DOHH2 (cell line): ENCODE measurements at regions not wholly inside any gene's neighbourhood (a gene's known extent, or its start where the extent isn't known, plus 50 kb on each side); places are given as distances from the start of the nearest gene placed in this dataset.

Experiments
- H3F3A ChIP-seq: fragments of 200-600 bp; sonication (generic), shearing (Covaris generic); 2 replicates; pipeline ENCODE4 v1.6.0; 2016; ENCODE audit warnings: antibody characterized with exemption, mild to moderate bottlenecking; ENCODE audit not compliant: control insufficient read depth, insufficient read depth
- H3K27ac ChIP-seq: fragments of 200-600 bp; sonication (generic); 2 replicates; pipeline ENCODE4 v1.5.1; 2014; ENCODE audit warnings: low read depth, mild to moderate bottlenecking, low read length, moderate library complexity
- H3K27me3 ChIP-seq: fragments of 200-600 bp; sonication (generic); 2 replicates; pipeline ENCODE4 v1.6.1; 2014; ENCODE audit warnings: mild to moderate bottlenecking, low read length, mixed read lengths; ENCODE audit not compliant: control insufficient read depth
- H3K36me3 ChIP-seq: fragments of 200-600 bp; sonication (generic); 2 replicates; pipeline ENCODE4 v1.6.1; 2014; ENCODE audit warnings: mild to moderate bottlenecking, low read length, moderate library complexity, mixed read lengths; ENCODE audit not compliant: control insufficient read depth
- H3K4me1 ChIP-seq: fragments of 200-600 bp; sonication (generic); 2 replicates; pipeline ENCODE4 v1.6.1; 2014; ENCODE audit warnings: mild to moderate bottlenecking, low read length, mixed read lengths; ENCODE audit not compliant: control insufficient read depth
- H3K4me2 ChIP-seq: fragments of 200-600 bp; sonication (generic); 2 replicates; pipeline ENCODE4 v1.6.0; 2014; ENCODE audit warnings: mild to moderate bottlenecking, low read length, moderate library complexity
- H3K4me3 ChIP-seq: fragments of 200-600 bp; sonication (generic); 2 replicates; pipeline ENCODE4 v1.5.1; 2014; ENCODE audit warnings: mild to moderate bottlenecking, low read length, mixed read lengths
- H3K79me2 ChIP-seq: fragments of 200-600 bp; sonication (generic); 2 replicates; pipeline ENCODE4 v1.6.1; 2014; ENCODE audit warnings: mild to moderate bottlenecking, low read length, mixed read lengths; ENCODE audit not compliant: control insufficient read depth
- H3K9me2 ChIP-seq: fragments of 200-600 bp; sonication (generic); replicated peaks from 2 replicates; pipeline ENCODE4 v1.6.1; 2014; ENCODE audit warnings: mild to moderate bottlenecking, low read length, mixed read lengths; ENCODE audit not compliant: control insufficient read depth
- H3K9me3 ChIP-seq: fragments of 200-600 bp; sonication (generic); 2 replicates; pipeline ENCODE4 v1.6.1; 2014; ENCODE audit warnings: antibody characterized with exemption, low read length, mixed read lengths; ENCODE audit not compliant: control insufficient read depth, insufficient read depth
- H4K20me1 ChIP-seq: fragments of 200-600 bp; sonication (generic); 2 replicates; pipeline ENCODE4 v1.6.0; 2014; ENCODE audit warnings: low read depth, mild to moderate bottlenecking, antibody characterized with exemption, low read length, moderate library complexity; ENCODE audit not compliant: control insufficient read depth, insufficient read depth
- EZH2phosphoT487 ChIP-seq: fragments of 200-600 bp; sonication (generic); IDR thresholded peaks from 2 replicates; pipeline ENCODE4 v1.6.1; 2017; ENCODE audit warnings: borderline replicate concordance, mild to moderate bottlenecking, antibody characterized with exemption, low read length, moderate library complexity, mixed read lengths
- TF ChIP-seq, protein P1 (sequence below): fragments of 200-600 bp; sonication (generic); IDR thresholded peaks from one replicate; pipeline ENCODE4 v1.5.1; 2014; ENCODE audit warnings: antibody characterized with exemption, mild to moderate bottlenecking, low read depth, low read length; ENCODE audit not compliant: poor library complexity, severe bottlenecking

DNA sequence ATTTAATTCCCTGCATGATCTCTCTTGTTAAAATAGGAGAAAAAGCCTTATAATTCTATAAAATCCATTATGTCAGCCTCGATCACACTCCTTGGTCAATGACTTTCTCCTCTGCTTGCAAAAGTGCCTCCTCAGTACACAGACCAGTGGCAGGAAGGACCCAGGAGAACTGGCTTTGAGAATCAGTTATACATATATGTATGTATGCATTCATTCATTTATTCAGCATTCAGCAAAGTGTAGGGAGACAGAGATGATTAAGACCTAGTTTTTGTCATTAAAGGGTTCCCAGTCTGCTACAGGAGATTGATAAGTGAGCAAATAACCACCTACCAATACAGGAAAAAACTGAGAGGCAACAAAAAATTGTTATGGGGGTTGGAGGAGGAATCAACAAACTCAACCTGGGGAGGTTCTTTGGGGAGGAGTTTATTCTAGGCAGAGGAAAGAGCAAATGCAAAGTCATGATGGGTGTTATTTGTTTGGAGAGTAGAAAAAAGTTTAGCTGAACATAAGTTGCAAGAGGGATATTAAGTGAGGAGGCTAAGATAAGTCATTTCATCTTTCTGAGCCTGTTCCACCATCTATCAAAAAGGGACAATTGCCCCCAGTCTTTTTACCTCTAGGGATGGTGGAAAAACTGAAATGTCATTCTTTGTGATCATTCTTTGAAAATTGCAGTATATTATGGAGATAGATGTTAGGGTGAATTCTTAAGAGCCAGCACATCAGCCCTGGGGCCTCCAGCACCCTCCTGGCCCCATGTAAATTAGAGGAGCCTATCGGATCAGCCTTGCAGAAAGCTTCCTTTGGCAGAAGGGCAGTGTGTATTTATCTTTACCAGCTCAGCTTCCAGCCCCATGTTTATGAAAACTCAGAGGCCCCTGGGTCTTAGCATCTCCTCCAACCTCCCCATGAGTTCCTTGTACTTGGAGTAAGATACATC is 128.0 kb downstream of the OMA1 start:
- H3K4me3 ChIP-seq: no peak overlapping the region
- no peak overlapping the region for H3K27ac ChIP-seq
- H3K79me2 ChIP-seq: no peaks in the 10 kb centered on the region
- H3K27me3 ChIP-seq: no peaks in the 10 kb centered on the region
- no peak overlapping the region for H3K4me2 ChIP-seq
- no peaks in the 10 kb centered on the region for H3K9me3 ChIP-seq
- no peaks in the 10 kb centered on the region for H3F3A ChIP-seq
- TF ChIP-seq, protein P1, sequence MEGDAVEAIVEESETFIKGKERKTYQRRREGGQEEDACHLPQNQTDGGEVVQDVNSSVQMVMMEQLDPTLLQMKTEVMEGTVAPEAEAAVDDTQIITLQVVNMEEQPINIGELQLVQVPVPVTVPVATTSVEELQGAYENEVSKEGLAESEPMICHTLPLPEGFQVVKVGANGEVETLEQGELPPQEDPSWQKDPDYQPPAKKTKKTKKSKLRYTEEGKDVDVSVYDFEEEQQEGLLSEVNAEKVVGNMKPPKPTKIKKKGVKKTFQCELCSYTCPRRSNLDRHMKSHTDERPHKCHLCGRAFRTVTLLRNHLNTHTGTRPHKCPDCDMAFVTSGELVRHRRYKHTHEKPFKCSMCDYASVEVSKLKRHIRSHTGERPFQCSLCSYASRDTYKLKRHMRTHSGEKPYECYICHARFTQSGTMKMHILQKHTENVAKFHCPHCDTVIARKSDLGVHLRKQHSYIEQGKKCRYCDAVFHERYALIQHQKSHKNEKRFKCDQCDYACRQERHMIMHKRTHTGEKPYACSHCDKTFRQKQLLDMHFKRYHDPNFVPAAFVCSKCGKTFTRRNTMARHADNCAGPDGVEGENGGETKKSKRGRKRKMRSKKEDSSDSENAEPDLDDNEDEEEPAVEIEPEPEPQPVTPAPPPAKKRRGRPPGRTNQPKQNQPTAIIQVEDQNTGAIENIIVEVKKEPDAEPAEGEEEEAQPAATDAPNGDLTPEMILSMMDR: no peak
- no peak for TF ChIP-seq EZH2phosphoT487
- no peaks in the 10 kb centered on the region for H4K20me1 ChIP-seq
- no peaks in the 10 kb centered on the region for H3K36me3 ChIP-seq
- peaks cover 7% of the 10 kb centered on the region; the same call in 1 of the 2 replicates for H3K4me1 ChIP-seq
- H3K9me2 ChIP-seq: no peaks in the 10 kb centered on the region

DNA sequence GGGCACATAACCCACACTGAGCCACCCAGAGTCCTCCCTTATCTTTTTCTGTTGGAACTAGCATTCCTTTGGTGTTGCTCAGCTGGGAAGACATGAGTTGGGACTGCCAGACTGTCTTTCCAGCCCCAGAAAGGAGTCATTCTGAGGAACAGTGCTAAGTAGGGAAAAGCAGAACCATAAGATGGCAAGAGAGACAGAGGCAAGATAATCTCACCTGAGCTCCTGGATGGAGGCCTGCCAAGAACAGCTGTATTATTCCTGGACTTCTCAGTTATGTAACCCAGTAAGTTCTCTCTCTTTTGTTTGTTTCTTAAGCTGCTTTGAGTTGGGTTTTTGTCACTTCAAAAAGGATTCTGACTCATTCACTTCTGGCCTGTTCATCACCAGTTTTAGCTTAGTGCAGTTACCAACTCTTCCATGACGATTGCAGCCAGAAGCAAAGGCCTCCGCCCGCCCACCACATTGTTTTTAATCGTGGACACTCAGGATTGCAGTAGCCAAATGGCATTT is 134.4 kb downstream of the OMA1 start:
- Histone ChIP-seq H3K4me3 (no peak overlapping the region), H3K4me2 (no peak overlapping the region)
- no peak for TF ChIP-seq EZH2phosphoT487
- TF ChIP-seq, protein P1: no peak

DNA sequence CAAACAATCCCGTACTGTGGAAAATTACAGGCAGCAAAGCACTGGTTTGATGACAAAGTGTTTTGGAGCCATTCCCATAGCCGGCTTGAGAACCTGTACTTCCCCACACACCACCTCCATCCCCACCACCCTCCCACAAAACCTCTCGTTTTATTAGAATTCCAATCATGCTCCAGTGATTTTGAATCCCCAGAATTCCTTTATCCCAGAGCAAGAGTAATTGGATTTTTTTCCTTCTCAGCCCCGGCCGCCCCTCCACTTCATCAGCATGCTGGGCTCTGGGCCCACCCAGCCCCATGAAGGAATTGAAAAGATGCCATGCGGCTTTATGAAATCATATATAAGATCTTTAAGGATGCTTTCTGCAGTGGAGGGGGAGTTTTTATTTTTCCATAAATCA is 136.6 kb downstream of the OMA1 start:
- no peaks in the 10 kb centered on the region for H3K4me1 ChIP-seq
- no peak overlapping the region for H3K4me3 ChIP-seq
- H3K79me2 ChIP-seq: no peaks in the 10 kb centered on the region
- no peak for TF ChIP-seq EZH2phosphoT487
- TF ChIP-seq, protein P1: no peak
- no peaks in the 10 kb centered on the region; the same call in 1 of the 2 replicates for H3K27me3 ChIP-seq
- no peak overlapping the region for H3K27ac ChIP-seq
- no peak overlapping the region for H3K4me2 ChIP-seq
- H3K9me2 ChIP-seq: no peaks in the 10 kb centered on the region
- H3F3A ChIP-seq: no peaks in the 10 kb centered on the region
- no peaks in the 10 kb centered on the region for H3K36me3 ChIP-seq
- no peaks in the 10 kb centered on the region for H3K9me3 ChIP-seq
- H4K20me1 ChIP-seq: no peaks in the 10 kb centered on the region

More for the DNA sequence above, 134.4 kb downstream of the OMA1 start:
- H3K79me2 ChIP-seq: no peaks in the 10 kb centered on the region
- no peaks in the 10 kb centered on the region for H3K36me3 ChIP-seq
- H4K20me1 ChIP-seq: no peaks in the 10 kb centered on the region
- no peaks in the 10 kb centered on the region for H3K9me2 ChIP-seq
- H3K27me3 ChIP-seq: no peaks in the 10 kb centered on the region; the same call in 1 of the 2 replicates
- no peak overlapping the region for H3K27ac ChIP-seq
- no peaks in the 10 kb centered on the region for H3K9me3 ChIP-seq
- H3K4me1 ChIP-seq: no peaks in the 10 kb centered on the region
- H3F3A ChIP-seq: no peaks in the 10 kb centered on the region
